ENCODE measurements at regions not wholly inside any gene's neighbourhood (a gene's known extent, or its start where the extent isn't known, plus 50 kb on each side); places are given as distances from the start of the nearest gene placed in this dataset.
"Not testable (repeated sequence)": the region's sequence is repeated elsewhere in the genome, so short reads cannot be mapped to it uniquely, and the experiment has no call there.

- POLR2A ChIA-PET: no interaction called here
- CTCF ChIA-PET: no interaction called here
Measured at GRCh38 chr2:160550048-160550447, 56.4 kb upstream of the RBMS1 start.

- POLR2A ChIA-PET: no interaction called here
- CTCF ChIA-PET: no interaction called here
Measured at GRCh38 chr2:160551259-160551658, 57.7 kb upstream of the RBMS1 start.

- ChIA-PET CTCF (no interaction called here), POLR2A (no interaction called here)
Measured at GRCh38 chr2:160555420-160556071, 61.9 kb upstream of the RBMS1 start.

GRCh38 chr2:160557903-160558302, 64.3 kb upstream of the RBMS1 start:
- POLR2A ChIA-PET: no interaction called here
- CTCF ChIA-PET: no interaction called here

- CTCF ChIA-PET: no interaction called here
- POLR2A ChIA-PET: no interaction called here
Measured at GRCh38 chr2:160558531-160558930, 64.9 kb upstream of the RBMS1 start.

GRCh38 chr2:160561551-160562295, 68.1 kb upstream of the RBMS1 start:
- ChIA-PET POLR2A (no interaction called here), CTCF (interaction anchor here (0.7 kb wide), 1 partner anchor 222 kb away, joined by 5 read pairs; no protein-coding TSS in a partner anchor)

- ChIA-PET POLR2A (no interaction called here), CTCF (no interaction called here)
Measured at GRCh38 chr2:160562730-160563129, 69.1 kb upstream of the RBMS1 start.

- POLR2A ChIA-PET: no interaction called here
- CTCF ChIA-PET: no interaction called here
Measured at GRCh38 chr2:160564591-160564990, 71.0 kb upstream of the RBMS1 start.

- POLR2A ChIA-PET: no interaction called here
- CTCF ChIA-PET: no interaction called here
Measured at GRCh38 chr2:160565099-160565845, 71.7 kb upstream of the RBMS1 start.

GRCh38 chr2:160566717-160567116, 73.1 kb upstream of the RBMS1 start:
- ChIA-PET CTCF (no interaction called here), POLR2A (no interaction called here)

- POLR2A ChIA-PET: no interaction called here
- CTCF ChIA-PET: no interaction called here
Measured at GRCh38 chr2:160568856-160569255, 75.2 kb upstream of the RBMS1 start.

GRCh38 chr2:160570376-160570775, 76.8 kb upstream of the RBMS1 start:
- ChIA-PET POLR2A (no interaction called here), CTCF (no interaction called here)

GRCh38 chr2:160574468-160575140, 81.0 kb upstream of the RBMS1 start:
- POLR2A ChIA-PET: no interaction called here

GRCh38 chr2:160575368-160575767, 81.8 kb upstream of the RBMS1 start:
- POLR2A ChIA-PET: no interaction called here
- CTCF ChIA-PET: no interaction called here

More at GRCh38 chr2:160574468-160575140, 81.0 kb upstream of the RBMS1 start:
- CTCF ChIA-PET: no interaction called here

GRCh38 chr2:160576054-160576499, 82.5 kb upstream of the RBMS1 start:
- POLR2A ChIA-PET: no interaction called here
- CTCF ChIA-PET: no interaction called here

GRCh38 chr2:160577081-160577480, 83.5 kb upstream of the RBMS1 start:
- POLR2A ChIA-PET, CTCF ChIA-PET: not testable (repeated sequence)

GRCh38 chr2:160581035-160581434, 87.4 kb upstream of the RBMS1 start:
- ChIA-PET CTCF (no interaction called here), POLR2A (no interaction called here)

GRCh38 chr2:160581448-160581847, 87.8 kb upstream of the RBMS1 start:
- POLR2A ChIA-PET: no interaction called here

GRCh38 chr2:160582081-160582480, 88.5 kb upstream of the RBMS1 start:
- POLR2A ChIA-PET: no interaction called here
- CTCF ChIA-PET: no interaction called here

More at GRCh38 chr2:160581448-160581847, 87.8 kb upstream of the RBMS1 start:
- CTCF ChIA-PET: no interaction called here

- CTCF ChIA-PET: no interaction called here
- POLR2A ChIA-PET: no interaction called here
Measured at GRCh38 chr2:160582490-160583145, 89.0 kb upstream of the RBMS1 start.
